Upper lobe of right lung (tissue), 1 donor: ENCODE measurements at regions not wholly inside any gene's neighbourhood (a gene's known extent, or its start where the extent isn't known, plus 50 kb on each side); places are given as distances from the start of the nearest gene placed in this dataset.
A peak's percentile ranks its signal among the peaks of the same experiment; 100 is the strongest.
"Not testable (repeated sequence)": the region's sequence is repeated elsewhere in the genome, so short reads cannot be mapped to it uniquely, and the experiment has no call there.

ENCODE experiments used
- ATAC-seq: fragments of 200-7000 bp; cut with Tn5 transposase; one replicate; pipeline ENCODE4 v1.9.1; 2020; ENCODE audit warnings: mild to moderate bottlenecking, moderate library complexity
- DNase-seq: peaks from one replicate; pipeline ENCODE4 v3.0.0-alpha.2; 2020
- H3K27ac ChIP-seq: fragments of 200-600 bp; one replicate; pipeline ENCODE4 v1.8.0; 2022
- H3K27me3 ChIP-seq: fragments of 200-600 bp; one replicate; pipeline ENCODE4 v1.8.0; 2022; ENCODE audit warnings: mild to moderate bottlenecking
- H3K36me3 ChIP-seq: fragments of 200-600 bp; one replicate; pipeline ENCODE4 v1.8.0; 2022
- H3K4me1 ChIP-seq: fragments of 200-600 bp; one replicate; pipeline ENCODE4 v1.8.0; 2022
- H3K4me3 ChIP-seq: fragments of 200-600 bp; one replicate; pipeline ENCODE4 v1.8.0; 2022; ENCODE audit warnings: mild to moderate bottlenecking
- H3K9me3 ChIP-seq: fragments of 200-600 bp; one replicate; pipeline ENCODE4 v1.8.0; 2022
- CTCF ChIP-seq: fragments of 200-600 bp; IDR thresholded peaks from one replicate; pipeline ENCODE4 v1.8.0; 2022; ENCODE audit warnings: antibody characterized with exemption
- intact Hi-C: fragments of 100-400 bp; cut with DNase I; formaldehyde crosslinking; loops from one replicate; pipeline ENCODE4 v1.11.0; 2022
- donor health status: DM: no; HTN: yes; CAD: no; lungs with severe emphysema.

- Histone ChIP-seq H3K9me3 (no peaks in the 10 kb centered on the region), H3K4me1 (no peaks in the 10 kb centered on the region), H3K27me3 (no peaks in the 10 kb centered on the region), H3K4me3 (no peak overlapping the region), H3K27ac (no peak overlapping the region), H3K36me3 (no peaks in the 10 kb centered on the region)
- no peak for TF ChIP-seq CTCF
- ATAC-seq (no peak), DNase-seq (no peak)
- intact Hi-C loops, result no loop called here
Observed at GRCh38 chr7:32215697-32216096, 145.5 kb upstream of the PDE1C start.

GRCh38 chr7:32214913-32215312 is 144.7 kb upstream of the PDE1C start:
- Histone ChIP-seq H3K27me3 (no peaks in the 10 kb centered on the region), H3K36me3 (no peaks in the 10 kb centered on the region), H3K4me3 (no peak overlapping the region), H3K27ac (no peak overlapping the region), H3K4me1 (no peaks in the 10 kb centered on the region), H3K9me3 (no peaks in the 10 kb centered on the region)
- intact Hi-C loops, result no loop called here
- no peak for DNase-seq
- no peak for ATAC-seq
- TF ChIP-seq CTCF, result no peak

GRCh38 chr7:32212321-32212720 is 142.1 kb upstream of the PDE1C start:
- Histone ChIP-seq H3K4me3 (no peak overlapping the region), H3K27ac (no peak overlapping the region), H3K4me1 (no peaks in the 10 kb centered on the region), H3K36me3 (no peaks in the 10 kb centered on the region), H3K9me3 (no peaks in the 10 kb centered on the region), H3K27me3 (no peaks in the 10 kb centered on the region)
- ATAC-seq, result no peak
- intact Hi-C loops, result no loop called here
- no peak for TF ChIP-seq CTCF
- no peak for DNase-seq

- no peak overlapping the region for H3K4me3 ChIP-seq
- no peak overlapping the region for H3K27ac ChIP-seq
- H3K27me3 ChIP-seq, result no peaks in the 10 kb centered on the region
- no peaks in the 10 kb centered on the region for H3K36me3 ChIP-seq
- no peaks in the 10 kb centered on the region for H3K9me3 ChIP-seq
- DNase-seq, result no peak
- intact Hi-C loops, result loop anchor here (10.0 kb wide), 1 partner anchor 462 kb away; no protein-coding TSS in a partner anchor
- no peaks in the 10 kb centered on the region for H3K4me1 ChIP-seq
- peak; percentile 32 for ATAC-seq
- TF ChIP-seq CTCF, result no peak
Observed at GRCh38 chr7:32206987-32207386, 136.8 kb upstream of the PDE1C start.

GRCh38 chr7:32206488-32206887 is 136.3 kb upstream of the PDE1C start:
- no peak overlapping the region for H3K27ac ChIP-seq
- H3K4me1 ChIP-seq, result no peaks in the 10 kb centered on the region
- no peak for DNase-seq
- intact Hi-C loops, result loop anchor here (10.0 kb wide), 1 partner anchor 462 kb away; no protein-coding TSS in a partner anchor
- H3K36me3 ChIP-seq, result no peaks in the 10 kb centered on the region
- no peaks in the 10 kb centered on the region for H3K9me3 ChIP-seq
- no peak overlapping the region for H3K4me3 ChIP-seq
- TF ChIP-seq CTCF, result no peak
- ATAC-seq, result peak; percentile 11
- H3K27me3 ChIP-seq, result no peaks in the 10 kb centered on the region

- not testable (repeated sequence) for H3K27me3 ChIP-seq, H3K4me3 ChIP-seq, H3K36me3 ChIP-seq, H3K4me1 ChIP-seq, H3K9me3 ChIP-seq, DNase-seq, H3K27ac ChIP-seq, ATAC-seq
- intact Hi-C loops, result loop anchor here (10.0 kb wide), 1 partner anchor 461 kb away; no protein-coding TSS in a partner anchor
Observed at GRCh38 chr7:32205298-32205824, 135.2 kb upstream of the PDE1C start.
